Astrocyte of the spinal cord (primary cell): ENCODE measurements at regions not wholly inside any gene's neighbourhood (a gene's known extent, or its start where the extent isn't known, plus 50 kb on each side); places are given as distances from the start of the nearest gene placed in this dataset.

Source experiments
- DNase-seq: peaks from one replicate; pipeline ENCODE4 v3.0.0; 2011; ENCODE audit warnings: low read depth, low spot score
- H3K4me3 ChIP-seq: 2 replicates; pipeline ENCODE4 v1.5.1; 2011; ENCODE audit warnings: low read depth, mild to moderate bottlenecking, low read length, moderate library complexity
- CTCF ChIP-seq: IDR thresholded peaks from 2 replicates; pipeline ENCODE4 v1.5.1; 2012; ENCODE audit warnings: low read depth, mild to moderate bottlenecking, low read length, inconsistent platforms
- in situ Hi-C: cut with HindIII; loops from 2 replicates; pipeline ENCODE4 v1.10.0; 2017; ENCODE audit warnings: low sequenced_read_pairs

DNA sequence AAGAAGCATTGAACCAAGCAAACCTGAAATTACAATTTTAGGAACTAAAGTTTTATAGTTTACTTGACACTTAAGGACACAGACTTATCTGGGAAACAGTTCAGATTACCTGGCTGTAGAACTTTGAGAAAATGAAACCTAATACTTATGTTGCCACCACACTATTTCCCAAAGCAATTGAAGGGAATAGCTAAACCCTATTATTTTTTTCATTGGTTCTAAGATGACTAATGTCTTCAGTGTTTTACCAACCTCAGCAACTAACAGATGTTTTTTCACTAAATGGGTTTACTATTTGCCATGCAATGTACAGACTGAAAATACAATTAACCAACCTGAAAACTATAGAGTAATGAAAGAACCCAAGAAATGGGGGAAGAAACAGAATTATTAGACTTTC, 689.6 kb downstream of the SORCS1 start:
- no peak overlapping the region for H3K4me3 ChIP-seq
- no peak for DNase-seq
- no peak for TF ChIP-seq CTCF
- in situ Hi-C loops = no loop called here

DNA sequence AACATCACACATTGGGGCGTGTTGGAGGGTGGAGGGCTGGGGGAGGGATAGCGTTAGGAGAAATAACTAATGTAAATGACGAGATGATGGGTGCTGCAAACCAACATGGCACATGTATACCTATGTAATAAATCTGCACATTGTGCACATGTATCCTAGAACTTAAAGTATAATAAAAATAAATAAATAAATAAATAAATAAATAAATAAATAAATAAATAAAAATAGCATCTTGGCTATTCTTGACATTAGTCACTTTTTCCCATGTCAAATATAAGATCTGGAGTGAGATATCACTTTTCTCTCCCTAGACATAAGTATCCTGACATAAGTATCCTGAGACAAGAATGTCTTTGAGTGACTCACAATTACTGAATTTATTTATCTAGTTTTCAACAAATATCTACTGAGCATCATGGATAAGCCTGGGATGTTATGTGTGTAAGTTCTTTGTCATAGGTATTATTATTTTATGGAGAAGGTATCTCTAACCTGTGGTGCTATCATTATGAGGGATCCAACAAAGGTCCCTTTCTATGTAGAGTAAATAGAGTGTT, 691.3 kb downstream of the SORCS1 start:
- in situ Hi-C loops = no loop called here
- H3K4me3 ChIP-seq = no peak overlapping the region
- no peak for TF ChIP-seq CTCF
- no peak for DNase-seq

DNA sequence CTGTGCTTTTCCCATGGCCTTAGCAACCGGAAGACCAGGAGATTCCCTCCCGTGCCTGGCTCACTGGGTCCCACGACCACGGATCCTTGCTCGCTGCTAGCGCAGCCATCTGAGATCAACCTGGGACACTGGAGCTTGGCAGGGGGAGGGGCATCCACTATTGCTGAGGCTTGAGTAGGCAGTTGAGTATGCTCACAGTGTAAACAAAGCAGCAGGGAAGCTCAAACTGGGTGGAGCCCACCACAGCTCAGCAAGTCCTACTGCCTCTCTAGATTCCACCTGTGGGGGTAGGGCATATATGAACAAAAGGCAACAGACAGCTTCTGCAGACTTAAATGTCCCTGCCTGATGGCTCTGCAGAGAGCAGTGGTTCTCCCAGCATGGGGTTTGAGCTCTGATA, 697.0 kb downstream of the SORCS1 start:
- DNase-seq = no peak
- H3K4me3 ChIP-seq = no peak overlapping the region
- in situ Hi-C loops = no loop called here
- no peak for TF ChIP-seq CTCF

- no peak for TF ChIP-seq CTCF
- H3K4me3 ChIP-seq = no peak overlapping the region
- no peak for DNase-seq
- in situ Hi-C loops = no loop called here
Measured at GRCh38 chr10:106457522-106457921, 707.0 kb downstream of the SORCS1 start.

GRCh38 chr10:106454233-106454632, 710.3 kb downstream of the SORCS1 start:
- DNase-seq = no peak
- no peak for TF ChIP-seq CTCF
- no peak overlapping the region for H3K4me3 ChIP-seq
- in situ Hi-C loops = no loop called here

DNA sequence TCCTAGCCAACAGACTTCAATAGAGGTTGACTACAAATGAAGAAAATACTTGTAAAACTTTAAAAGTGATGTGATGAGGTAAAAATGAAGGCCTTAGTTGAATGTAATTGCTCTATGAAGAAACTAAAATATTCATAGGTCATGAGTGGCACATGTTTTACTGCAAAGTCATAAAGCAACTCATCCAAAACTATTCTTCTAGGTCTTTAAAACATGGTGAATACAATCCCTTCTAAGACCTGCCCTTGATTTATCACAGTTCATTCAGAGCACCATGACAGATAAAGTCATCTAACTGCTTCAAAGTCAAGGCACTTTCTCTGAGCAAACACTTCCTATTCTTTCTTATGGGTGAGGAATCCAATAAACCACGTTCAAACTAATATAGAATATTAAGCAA, 713.5 kb downstream of the SORCS1 start:
- DNase-seq = no peak
- in situ Hi-C loops = no loop called here
- TF ChIP-seq CTCF = no peak

GRCh38 chr10:106446920-106447319, 717.6 kb downstream of the SORCS1 start:
- DNase-seq = no peak
- TF ChIP-seq CTCF = no peak
- no peak overlapping the region for H3K4me3 ChIP-seq
- in situ Hi-C loops = no loop called here

More for the DNA sequence above, 713.5 kb downstream of the SORCS1 start:
- no peak overlapping the region for H3K4me3 ChIP-seq
